PC-9 (cell line): ENCODE measurements at regions not wholly inside any gene's neighbourhood (a gene's known extent, or its start where the extent isn't known, plus 50 kb on each side); places are given as distances from the start of the nearest gene placed in this dataset.
"Not testable (repeated sequence)": the region's sequence is repeated elsewhere in the genome, so short reads cannot be mapped to it uniquely, and the experiment has no call there.

Source experiments
- BruUV-seq: library from RNA; stranded (reverse); fragments of 400-500 nt; replicated peaks from 2 replicates; lab custom pipeline; 2021; lab: Mats Ljungman, UMichigan
- CTCF ChIA-PET: fragments of 300-600 bp; sonication (Branson Sonifier 250); formaldehyde crosslinking; loops from one replicate; lab custom pipeline; 2022; ENCODE audit warnings: antibody characterized with exemption; lab: Charles Lee
- POLR2A ChIA-PET: fragments of 300-600 bp; sonication (Branson Sonifier 250); formaldehyde crosslinking; loops from one replicate; lab custom pipeline; 2022; ENCODE audit warnings: antibody characterized with exemption; ENCODE audit not compliant: unreplicated experiment; lab: Charles Lee
- DNase-seq, 2 experiments: peaks; one replicate each; pipeline versions ENCODE4 v3.0.0 to v3.0.0-alpha.2; 2015 to 2022; ENCODE audit warnings: mixed read lengths in 1 of 2
- H2AFZ ChIP-seq: fragments of 200-600 bp; sonication (generic); 2 replicates; pipeline ENCODE4 v1.8.1; 2017; ENCODE audit warnings: antibody characterized with exemption
- H3F3A ChIP-seq: fragments of 200-600 bp; sonication (generic); 2 replicates; pipeline ENCODE4 v1.8.1; 2017; ENCODE audit warnings: antibody characterized with exemption, mild to moderate bottlenecking, low read depth; ENCODE audit not compliant: insufficient read depth
- H3K27ac ChIP-seq: fragments of 200-600 bp; sonication (generic); 2 replicates; pipeline ENCODE4 v1.6.1; 2016; ENCODE audit warnings: mixed run types
- H3K27me3 ChIP-seq: fragments of 200-600 bp; sonication (generic); 2 replicates; pipeline ENCODE4 v1.6.1; 2016; ENCODE audit warnings: low read depth, mixed run types; ENCODE audit not compliant: insufficient read depth
- H3K36me3 ChIP-seq: fragments of 200-600 bp; sonication (generic); 2 replicates; pipeline ENCODE4 v1.6.1; 2016; ENCODE audit warnings: low read depth, mixed run types
- H3K4me1 ChIP-seq: fragments of 200-600 bp; sonication (generic); replicated peaks from 2 replicates; pipeline ENCODE4 v1.6.1; 2016; ENCODE audit warnings: mixed run types; ENCODE audit not compliant: insufficient read depth
- H3K4me2 ChIP-seq: fragments of 200-600 bp; sonication (generic); 2 replicates; pipeline ENCODE4 v1.6.1; 2017; ENCODE audit warnings: mixed run types
- H3K4me3 ChIP-seq: fragments of 200-600 bp; sonication (generic); 2 replicates; pipeline ENCODE4 v1.6.1; 2016; ENCODE audit warnings: mixed run types
- H3K79me2 ChIP-seq: fragments of 200-600 bp; sonication (generic); 2 replicates; pipeline ENCODE4 v1.6.1; 2017; ENCODE audit warnings: low read depth, mixed run types
- H3K9me2 ChIP-seq: fragments of 200-600 bp; sonication (generic); 2 replicates; pipeline ENCODE4 v1.8.1; 2017; ENCODE audit warnings: mild to moderate bottlenecking; ENCODE audit not compliant: insufficient read depth
- H3K9me3 ChIP-seq: fragments of 200-600 bp; sonication (generic); 2 replicates; pipeline ENCODE4 v1.8.1; 2016; ENCODE audit warnings: low read depth; ENCODE audit not compliant: insufficient read depth
- H4K20me1 ChIP-seq: fragments of 200-600 bp; sonication (generic); 2 replicates; pipeline ENCODE4 v1.8.1; 2017; ENCODE audit not compliant: insufficient read depth
- CTCF ChIP-seq: fragments of 200-600 bp; sonication (generic); conservative IDR thresholded peaks from 2 replicates; pipeline ENCODE4 v1.6.1; 2017; ENCODE audit warnings: mixed run types, antibody characterized with exemption, mild to moderate bottlenecking, moderate library complexity
- EZH2 ChIP-seq: fragments of 200-600 bp; sonication (generic); IDR thresholded peaks from 2 replicates; pipeline ENCODE4 v1.8.0; 2017; ENCODE audit warnings: antibody characterized with exemption, low read depth
- intact Hi-C: fragments of 100-400 bp; cut with micrococcal nuclease; formaldehyde crosslinking; loops from one replicate; pipeline ENCODE4 v1.10.0; 2022; ENCODE audit not compliant: unreplicated experiment

DNA sequence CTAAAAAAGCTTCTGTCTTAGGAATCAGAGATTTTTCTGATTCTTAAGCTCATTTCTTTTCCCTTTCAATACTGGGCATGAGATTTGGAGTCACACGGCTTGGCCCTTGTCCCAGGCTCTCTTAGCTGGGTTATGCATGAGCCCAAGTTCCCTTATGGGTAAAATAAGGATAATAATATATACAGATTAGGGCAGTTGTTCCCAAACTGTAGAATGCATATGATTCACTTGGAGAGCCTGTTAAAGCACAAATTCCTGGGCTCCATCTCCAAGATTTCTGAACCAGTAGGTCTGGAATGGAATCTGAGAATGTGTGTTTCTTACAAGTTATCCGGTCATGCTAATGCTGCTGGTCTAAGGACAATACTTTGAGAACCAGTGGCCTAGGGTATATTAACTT lies 154.0 kb downstream of the REEP3 start:
- TF ChIP-seq EZH2 (no peak), CTCF (no peak)
- POLR2A ChIA-PET = interaction anchor here (0.7 kb wide), 1 partner anchor 135 kb away, joined by 6 read pairs; no protein-coding TSS in a partner anchor
- H3K4me3 ChIP-seq = no peak overlapping the region

DNA sequence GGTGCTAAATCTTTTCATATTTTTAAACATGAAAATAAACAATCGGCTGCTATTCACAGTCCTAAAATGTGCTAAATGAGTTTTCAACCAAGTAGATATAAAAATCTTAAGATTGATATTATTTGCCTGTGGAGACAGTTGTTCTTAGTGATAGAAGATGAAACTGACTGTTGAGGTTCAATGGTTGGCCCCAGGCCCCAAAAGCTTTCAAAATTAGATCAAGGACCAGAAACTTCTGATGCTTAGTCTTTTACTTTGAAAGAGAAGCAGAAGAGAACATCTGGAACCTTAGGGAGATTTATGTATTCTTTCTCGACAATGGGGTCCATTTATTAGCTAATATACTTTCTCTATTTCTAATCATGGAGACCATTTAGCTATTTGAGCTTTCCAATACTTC lies 155.8 kb downstream of the REEP3 start:
- no peaks in the 10 kb centered on the region for H3K79me2 ChIP-seq
- intact Hi-C loops = no loop called here

More for the DNA sequence above, 154.0 kb downstream of the REEP3 start:
- Histone ChIP-seq H2AFZ (no peak overlapping the region), H3K9me2 (no peaks in the 10 kb centered on the region), H3K4me2 (no peak overlapping the region), H3K27ac (no peak overlapping the region), H4K20me1 (no peaks in the 10 kb centered on the region), H3K79me2 (no peaks in the 10 kb centered on the region), H3K36me3 (no peaks in the 10 kb centered on the region), H3F3A (no peaks in the 10 kb centered on the region), H3K9me3 (no peaks in the 10 kb centered on the region), H3K4me1 (no peaks in the 10 kb centered on the region), H3K27me3 (no peaks in the 10 kb centered on the region)
- no peak for DNase-seq
- intact Hi-C loops = no loop called here
- CTCF ChIA-PET = no interaction called here
- BruUV-seq = no TSS peak

DNA sequence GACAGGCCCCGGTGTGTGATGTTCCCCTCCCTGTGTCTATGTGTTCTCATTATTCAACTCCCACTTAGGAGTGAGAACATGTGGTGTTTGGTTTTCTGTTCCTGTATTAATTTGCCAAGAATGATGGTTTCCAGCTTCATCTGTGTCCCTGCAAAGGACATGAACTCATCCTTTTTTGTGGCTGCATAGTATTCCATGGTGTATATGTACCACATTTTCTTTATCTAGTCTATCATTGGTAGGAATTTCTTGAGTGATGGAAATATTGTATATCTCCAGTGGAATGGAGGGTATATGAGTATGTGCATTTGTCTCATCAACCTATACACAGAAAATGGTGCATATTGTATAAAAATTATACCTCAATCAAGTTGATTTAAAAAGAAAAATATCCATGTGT lies 159.3 kb downstream of the REEP3 start:
- POLR2A ChIA-PET, intact Hi-C loops, CTCF ChIA-PET: not testable (repeated sequence)

More for the DNA sequence above, 155.8 kb downstream of the REEP3 start:
- BruUV-seq = no TSS peak
- no peaks in the 10 kb centered on the region for H3K27me3 ChIP-seq
- no peak overlapping the region for H2AFZ ChIP-seq
- ChIA-PET CTCF (no interaction called here), POLR2A (no interaction called here)
- DNase-seq = no peak
- no peaks in the 10 kb centered on the region for H3K4me1 ChIP-seq
- H3K36me3 ChIP-seq = no peaks in the 10 kb centered on the region
- no peaks in the 10 kb centered on the region for H3F3A ChIP-seq
- TF ChIP-seq CTCF = no peak
- TF ChIP-seq EZH2 = no peak
- H3K9me3 ChIP-seq = no peaks in the 10 kb centered on the region
- H4K20me1 ChIP-seq = no peaks in the 10 kb centered on the region
- no peak overlapping the region for H3K4me2 ChIP-seq
- no peaks in the 10 kb centered on the region for H3K9me2 ChIP-seq
- no peak overlapping the region for H3K27ac ChIP-seq
- H3K4me3 ChIP-seq = no peak overlapping the region

GRCh38 chr10:63681993-63682697 lies 160.9 kb downstream of the REEP3 start:
- Histone ChIP-seq H3K79me2 (no peaks in the 10 kb centered on the region), H3F3A (no peaks in the 10 kb centered on the region), H3K4me3 (no peak overlapping the region), H3K27ac (no peak overlapping the region), H3K27me3 (no peaks in the 10 kb centered on the region), H3K9me2 (no peaks in the 10 kb centered on the region), H2AFZ (no peak overlapping the region), H4K20me1 (no peaks in the 10 kb centered on the region; the same call in 1 of the 2 replicates), H3K36me3 (no peaks in the 10 kb centered on the region), H3K4me2 (no peak overlapping the region), H3K4me1 (no peaks in the 10 kb centered on the region), H3K9me3 (no peaks in the 10 kb centered on the region)
- DNase-seq = no peak
- TF ChIP-seq CTCF = no peak
- no peak for TF ChIP-seq EZH2
- intact Hi-C loops = no loop called here
- POLR2A ChIA-PET = no interaction called here
- CTCF ChIA-PET = no interaction called here
- BruUV-seq = no TSS peak

More for the DNA sequence above, 159.3 kb downstream of the REEP3 start:
- not testable (repeated sequence) for DNase-seq, H3K27ac ChIP-seq, H3K79me2 ChIP-seq, BruUV-seq, H3K36me3 ChIP-seq, H4K20me1 ChIP-seq, H3K4me3 ChIP-seq, H3F3A ChIP-seq, H3K27me3 ChIP-seq, H3K4me2 ChIP-seq, H2AFZ ChIP-seq, H3K9me3 ChIP-seq, H3K9me2 ChIP-seq, H3K4me1 ChIP-seq

GRCh38 chr10:63682698-63683052 lies 161.5 kb downstream of the REEP3 start:
- POLR2A ChIA-PET, H3F3A ChIP-seq, intact Hi-C loops, H3K27me3 ChIP-seq, H3K9me2 ChIP-seq, DNase-seq, H3K36me3 ChIP-seq, BruUV-seq, CTCF ChIA-PET, H4K20me1 ChIP-seq, H3K4me3 ChIP-seq, H3K9me3 ChIP-seq, H3K4me1 ChIP-seq, H2AFZ ChIP-seq, H3K4me2 ChIP-seq, H3K27ac ChIP-seq, H3K79me2 ChIP-seq: not testable (repeated sequence)
